Keratinocyte (primary cell): ENCODE measurements at regions not wholly inside any gene's neighbourhood (a gene's known extent, or its start where the extent isn't known, plus 50 kb on each side); places are given as distances from the start of the nearest gene placed in this dataset.

Experiments
- DNase-seq: peaks from one replicate; pipeline ENCODE4 v3.0.0-alpha.2; 2011; ENCODE audit warnings: low read depth, missing footprints, low spot score
- FAIRE-seq: peaks from 2 replicates; lab custom pipeline; 2011; peaks lifted over from hg19 to GRCh38; lab: Jason Lieb, UNC
- H2AFZ ChIP-seq: 2 replicates; pipeline ENCODE4 v1.6.0; 2012; ENCODE audit warnings: low read length, control low read depth, inconsistent platforms; ENCODE audit not compliant: control insufficient read depth
- H3K27ac ChIP-seq: 2 replicates; pipeline ENCODE4 v1.5.1; 2011; ENCODE audit warnings: low read length; ENCODE audit not compliant: control insufficient read depth, insufficient read depth
- H3K27me3 ChIP-seq: 3 replicates; pipeline ENCODE4 v1.6.0; 2011; ENCODE audit warnings: low read length; ENCODE audit not compliant: control insufficient read depth, insufficient read depth; ENCODE audit errors: extremely low read depth
- H3K36me3 ChIP-seq, 2 experiments: 2 replicates in 1 of 2; 3 replicates in 1 of 2; pipeline ENCODE4 v1.5.1; 2011; ENCODE audit warnings: low read length in 2 of 2, mild to moderate bottlenecking in 1 of 2; ENCODE audit not compliant: control insufficient read depth in 2 of 2, insufficient read depth in 2 of 2; ENCODE audit errors: extremely low read depth in 1 of 2
- H3K4me1 ChIP-seq: 3 replicates; pipeline ENCODE4 v1.5.1; 2011; ENCODE audit warnings: low read length; ENCODE audit not compliant: control insufficient read depth, insufficient read depth; ENCODE audit errors: extremely low read depth
- H3K4me2 ChIP-seq: 3 replicates; pipeline ENCODE4 v1.6.0; 2011; ENCODE audit warnings: low read depth, low read length; ENCODE audit not compliant: control insufficient read depth, insufficient read depth; ENCODE audit errors: extremely low read depth
- H3K4me3 ChIP-seq, 3 experiments: fragments of 200-600 bp in 1 of 3; sonication (generic) in 1 of 3; 2 replicates in 2 of 3; 3 replicates in 1 of 3; pipeline ENCODE4 v1.5.1; 2011 to 2016; ENCODE audit warnings: low read length in 3 of 3, mild to moderate bottlenecking in 3 of 3, control low read depth in 2 of 3, inconsistent platforms in 1 of 3, low read depth in 1 of 3, mixed read lengths in 1 of 3, mixed run types in 1 of 3, moderate library complexity in 1 of 3; ENCODE audit not compliant: control insufficient read depth in 2 of 3, insufficient read depth in 2 of 3; ENCODE audit errors: extremely low read depth in 1 of 3
- H3K79me2 ChIP-seq: 2 replicates; pipeline ENCODE4 v1.6.0; 2012; ENCODE audit warnings: low read length; ENCODE audit not compliant: control insufficient read depth, insufficient read depth
- H3K9ac ChIP-seq: 3 replicates; pipeline ENCODE4 v1.6.0; 2011; ENCODE audit warnings: low read length; ENCODE audit not compliant: control insufficient read depth, insufficient read depth; ENCODE audit errors: extremely low read depth
- H3K9me1 ChIP-seq: 3 replicates; pipeline ENCODE4 v1.6.0; 2011; ENCODE audit warnings: low read length; ENCODE audit not compliant: control insufficient read depth, insufficient read depth; ENCODE audit errors: extremely low read depth
- H3K9me3 ChIP-seq: 2 replicates; pipeline ENCODE4 v1.5.1; 2012; ENCODE audit warnings: low read depth, low read length; ENCODE audit not compliant: control insufficient read depth
- H4K20me1 ChIP-seq: 3 replicates; pipeline ENCODE4 v1.6.0; 2011; ENCODE audit warnings: low read length; ENCODE audit not compliant: control insufficient read depth, insufficient read depth; ENCODE audit errors: extremely low read depth
- EZH2 ChIP-seq: IDR thresholded peaks from one replicate; pipeline ENCODE4 v1.6.1; 2012; ENCODE audit warnings: inconsistent platforms, mild to moderate bottlenecking, low read length, moderate library complexity
- dilution Hi-C: fragments of 300-500 bp; cut with MboI; formaldehyde crosslinking; loops from one replicate; pipeline ENCODE4 v1.7.0; 2020; ENCODE audit warnings: low sequenced_read_pairs; ENCODE audit not compliant: extremely low pct_ligation_motif_present
- TF ChIP-seq, protein P1 (sequence below), 3 experiments: IDR thresholded peaks in 1 of 3; conservative IDR thresholded peaks in 1 of 3; optimal IDR thresholded peaks in 1 of 3; 2 replicates in 2 of 3; 3 replicates in 1 of 3; pipeline versions ENCODE3 to v1.5.1; 2011; ENCODE audit warnings: low read length in 3 of 3, mild to moderate bottlenecking in 3 of 3, moderate library complexity in 2 of 3, control low read depth in 1 of 3, inconsistent platforms in 1 of 3; ENCODE audit not compliant: insufficient read depth in 2 of 3; ENCODE audit errors: extremely low read depth in 1 of 3

DNA sequence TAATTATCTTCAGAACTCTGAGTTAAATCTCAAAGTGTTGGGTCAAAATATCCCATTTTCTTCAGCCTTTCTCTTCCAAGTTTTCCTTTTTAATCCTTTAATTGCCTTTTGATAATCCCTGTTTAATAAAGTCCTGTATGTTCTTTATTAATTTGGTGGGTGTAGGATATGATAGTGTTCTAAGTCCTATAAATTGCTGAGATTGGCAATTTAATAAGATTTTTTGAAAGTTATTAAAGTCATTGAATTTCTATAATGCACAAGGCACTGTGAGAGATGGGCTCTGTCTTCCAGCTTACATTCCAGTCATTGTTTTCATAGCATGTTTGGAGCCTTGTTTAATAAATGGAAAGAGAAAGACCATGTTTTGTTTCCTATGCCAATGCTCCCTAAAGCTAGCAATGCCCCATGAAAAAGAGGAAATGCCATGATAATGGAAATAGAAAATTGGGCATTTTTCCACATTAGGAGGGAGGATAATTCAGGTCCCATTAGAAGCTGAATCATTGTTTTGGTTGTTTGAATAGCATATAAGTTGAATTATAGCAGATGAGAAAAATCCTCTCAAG lies 404.8 kb downstream of the CD109 start:
- TF ChIP-seq, protein P1, sequence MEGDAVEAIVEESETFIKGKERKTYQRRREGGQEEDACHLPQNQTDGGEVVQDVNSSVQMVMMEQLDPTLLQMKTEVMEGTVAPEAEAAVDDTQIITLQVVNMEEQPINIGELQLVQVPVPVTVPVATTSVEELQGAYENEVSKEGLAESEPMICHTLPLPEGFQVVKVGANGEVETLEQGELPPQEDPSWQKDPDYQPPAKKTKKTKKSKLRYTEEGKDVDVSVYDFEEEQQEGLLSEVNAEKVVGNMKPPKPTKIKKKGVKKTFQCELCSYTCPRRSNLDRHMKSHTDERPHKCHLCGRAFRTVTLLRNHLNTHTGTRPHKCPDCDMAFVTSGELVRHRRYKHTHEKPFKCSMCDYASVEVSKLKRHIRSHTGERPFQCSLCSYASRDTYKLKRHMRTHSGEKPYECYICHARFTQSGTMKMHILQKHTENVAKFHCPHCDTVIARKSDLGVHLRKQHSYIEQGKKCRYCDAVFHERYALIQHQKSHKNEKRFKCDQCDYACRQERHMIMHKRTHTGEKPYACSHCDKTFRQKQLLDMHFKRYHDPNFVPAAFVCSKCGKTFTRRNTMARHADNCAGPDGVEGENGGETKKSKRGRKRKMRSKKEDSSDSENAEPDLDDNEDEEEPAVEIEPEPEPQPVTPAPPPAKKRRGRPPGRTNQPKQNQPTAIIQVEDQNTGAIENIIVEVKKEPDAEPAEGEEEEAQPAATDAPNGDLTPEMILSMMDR (optimal IDR thresholded peaks at IDR 0.05 in 1 of 3, IDR thresholded peaks at IDR 0.05 in 1 of 3, conservative IDR thresholded peaks at IDR 0.05 in 1 of 3; ENCODE audit: extremely low read depth in 1 of 3, insufficient read depth in 2 of 3, low read length in 3 of 3) = no peak
- no peak for TF ChIP-seq EZH2
- H3K36me3 ChIP-seq = no peaks in the 10 kb centered on the region
- H3K4me3 ChIP-seq = no peak overlapping the region
- no peaks in the 10 kb centered on the region for H3K9me3 ChIP-seq
- no peak overlapping the region for H3K9ac ChIP-seq
- peaks cover 4% of the 10 kb centered on the region for H3K27me3 ChIP-seq
- FAIRE-seq (no peak), DNase-seq (no peak)
- no peaks in the 10 kb centered on the region for H3K79me2 ChIP-seq
- H4K20me1 ChIP-seq = no peaks in the 10 kb centered on the region
- no peak overlapping the region for H2AFZ ChIP-seq
- dilution Hi-C loops = no loop called here
- no peaks in the 10 kb centered on the region for H3K4me1 ChIP-seq
- H3K4me2 ChIP-seq = no peak overlapping the region
- H3K27ac ChIP-seq = no peak overlapping the region
- H3K9me1 ChIP-seq = no peaks in the 10 kb centered on the region

DNA sequence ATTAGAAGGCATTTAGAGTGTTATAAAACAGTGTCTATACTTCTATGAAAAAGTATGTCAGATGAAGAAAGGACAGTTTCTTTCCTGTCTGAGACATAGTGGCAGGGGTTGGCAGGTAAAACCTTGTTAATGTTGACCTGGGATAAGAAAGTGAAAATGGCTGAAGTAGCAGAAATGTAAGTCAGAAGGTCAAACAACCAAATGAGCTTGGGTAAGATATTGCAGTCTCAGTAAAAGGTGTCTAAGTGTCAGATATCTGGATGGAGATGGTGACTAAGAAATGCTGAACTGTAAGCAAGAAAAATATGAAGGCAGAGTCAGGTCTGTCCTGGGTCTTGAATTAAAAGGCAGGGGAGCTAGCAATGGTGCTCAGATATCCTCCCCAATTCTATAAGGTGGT lies 400.3 kb downstream of the CD109 start:
- DNase-seq (no peak), FAIRE-seq (no peak)
- Histone ChIP-seq H3K27ac (no peak overlapping the region), H3K79me2 (no peaks in the 10 kb centered on the region), H4K20me1 (no peaks in the 10 kb centered on the region), H3K36me3 (no peaks in the 10 kb centered on the region), H3K4me3 (no peak overlapping the region), H3K9me3 (no peaks in the 10 kb centered on the region), H3K9me1 (no peaks in the 10 kb centered on the region), H3K4me2 (no peak overlapping the region), H3K27me3 (no peaks in the 10 kb centered on the region), H2AFZ (no peak overlapping the region), H3K9ac (no peak overlapping the region), H3K4me1 (no peaks in the 10 kb centered on the region)
- TF ChIP-seq, protein P1 (optimal IDR thresholded peaks at IDR 0.05 in 1 of 3, IDR thresholded peaks at IDR 0.05 in 1 of 3, conservative IDR thresholded peaks at IDR 0.05 in 1 of 3; ENCODE audit: extremely low read depth in 1 of 3, insufficient read depth in 2 of 3, low read length in 3 of 3) = no peak
- no peak for TF ChIP-seq EZH2
- dilution Hi-C loops = no loop called here
